ENCODE measurements at regions not wholly inside any gene's neighbourhood (a gene's known extent, or its start where the extent isn't known, plus 50 kb on each side); places are given as distances from the start of the nearest gene placed in this dataset.

DNA sequence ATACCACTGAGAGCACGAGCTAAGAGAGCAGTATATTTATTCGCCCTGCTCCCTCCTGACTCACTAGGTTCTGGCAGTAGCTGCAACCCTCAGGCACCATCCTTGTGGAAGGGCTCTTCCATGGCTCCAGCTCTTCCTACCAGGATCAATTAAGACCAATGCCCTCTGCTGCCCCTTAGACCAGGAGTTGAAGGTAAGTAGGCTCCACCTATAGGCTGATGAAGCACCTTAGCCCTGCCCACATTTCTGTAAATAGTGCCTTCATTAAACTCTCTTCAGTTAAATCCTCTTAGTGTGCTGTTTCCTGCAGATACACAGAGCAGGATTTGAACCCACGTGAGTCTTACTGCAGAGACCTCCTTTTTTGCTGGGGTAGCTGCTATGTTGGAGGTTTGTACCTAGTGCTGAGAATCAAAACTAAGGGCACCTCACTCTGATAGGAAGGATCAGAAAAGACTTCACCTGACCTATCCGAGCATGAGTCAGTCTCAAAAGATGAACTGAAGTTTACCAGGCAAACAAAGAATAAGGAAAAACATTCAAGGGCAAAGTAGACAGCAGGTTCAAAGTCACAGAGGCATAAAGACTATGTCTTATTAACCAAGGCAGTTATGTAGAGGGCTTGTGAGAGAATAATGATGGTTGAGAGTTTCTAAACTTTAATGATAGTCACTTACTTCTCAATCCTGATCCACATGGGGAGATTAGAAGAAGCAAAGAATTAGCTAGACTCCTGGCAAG is 56.9 kb upstream of the BEND6 start:
- no peak for TF ChIP-seq POLR2AphosphoS5 (IDR thresholded peaks at IDR 0.05)
- TF ChIP-seq, protein P1, sequence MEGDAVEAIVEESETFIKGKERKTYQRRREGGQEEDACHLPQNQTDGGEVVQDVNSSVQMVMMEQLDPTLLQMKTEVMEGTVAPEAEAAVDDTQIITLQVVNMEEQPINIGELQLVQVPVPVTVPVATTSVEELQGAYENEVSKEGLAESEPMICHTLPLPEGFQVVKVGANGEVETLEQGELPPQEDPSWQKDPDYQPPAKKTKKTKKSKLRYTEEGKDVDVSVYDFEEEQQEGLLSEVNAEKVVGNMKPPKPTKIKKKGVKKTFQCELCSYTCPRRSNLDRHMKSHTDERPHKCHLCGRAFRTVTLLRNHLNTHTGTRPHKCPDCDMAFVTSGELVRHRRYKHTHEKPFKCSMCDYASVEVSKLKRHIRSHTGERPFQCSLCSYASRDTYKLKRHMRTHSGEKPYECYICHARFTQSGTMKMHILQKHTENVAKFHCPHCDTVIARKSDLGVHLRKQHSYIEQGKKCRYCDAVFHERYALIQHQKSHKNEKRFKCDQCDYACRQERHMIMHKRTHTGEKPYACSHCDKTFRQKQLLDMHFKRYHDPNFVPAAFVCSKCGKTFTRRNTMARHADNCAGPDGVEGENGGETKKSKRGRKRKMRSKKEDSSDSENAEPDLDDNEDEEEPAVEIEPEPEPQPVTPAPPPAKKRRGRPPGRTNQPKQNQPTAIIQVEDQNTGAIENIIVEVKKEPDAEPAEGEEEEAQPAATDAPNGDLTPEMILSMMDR (IDR thresholded peaks at IDR 0.05) = no peak
- TF ChIP-seq POLR2A (IDR thresholded peaks at IDR 0.05) = no peak
